ENCODE measurements at regions not wholly inside any gene's neighbourhood (a gene's known extent, or its start where the extent isn't known, plus 50 kb on each side); places are given as distances from the start of the nearest gene placed in this dataset.

GRCh38 chr4:123455360-123455759 lies 58.8 kb downstream of the SPRY1 start:
- DNase-seq: no peak
- Mint-ChIP-seq H3K9me3 (ENCODE audit: insufficient read depth) (no peaks in the 10 kb centered on the region), H3K4me3 (peak overlapping the region; percentile 53), H3K27ac (no peak overlapping the region), H3K27me3 (no peaks in the 10 kb centered on the region), H3K4me1 (peaks cover 37% of the 10 kb centered on the region)
- no peaks in the 10 kb centered on the region for H4K20me1 ChIP-seq (ENCODE audit: control insufficient read depth, insufficient read depth, low read length, poor library complexity, severe bottlenecking)
- peaks cover 0 to 3% (median 0%) of the 10 kb centered on the region in 3 donors for H3K9me3 ChIP-seq (ENCODE audit: control extremely low read depth in 1 of 3, control insufficient read depth in 2 of 3, insufficient read depth in 1 of 3, low read length in 2 of 3)
- POLR2A ChIA-PET: no interaction called here
- peak overlapping the region; percentile 43 for H3K4me2 ChIP-seq (replicated peaks; ENCODE audit: low read depth, low read length, poor library complexity, severe bottlenecking)
- no peak for ATAC-seq (ENCODE audit: low read depth)
- no peak overlapping the region for H2AFZ ChIP-seq (ENCODE audit: insufficient read depth, low read depth, low read length, poor library complexity, severe bottlenecking)
- no peak overlapping the region for H3K27ac ChIP-seq (ENCODE audit: low read length in 2 of 2)
- H3K4me1 ChIP-seq (ENCODE audit: control insufficient read depth in 2 of 2, insufficient read depth in 2 of 2, low read length in 2 of 2): peaks cover 36 to 42% of the 10 kb centered on the region in 2 donors
- 50% methylated on average over 2 of the region's 2 CpGs for WGBS (ENCODE audit: insufficient coverage)
- peak overlapping the region in 1 of 5 experiments; percentile 29 for H3K4me3 ChIP-seq (ENCODE audit: control extremely low read depth in 1 of 5, extremely low read depth in 1 of 5, insufficient read depth in 1 of 5, low read depth in 2 of 5, low read length in 4 of 5)
- CTCF ChIA-PET: interaction anchor here (0.8 to 1.0 kb wide), 2 partner anchors 10 to 34 kb away, joined by 4 read pairs; no protein-coding TSS in a partner anchor
- no peaks in the 10 kb centered on the region for H3K27me3 ChIP-seq (replicated peaks in 1 of 4; ENCODE audit: control extremely low read depth in 1 of 4, control insufficient read depth in 3 of 4, insufficient read depth in 4 of 4, low read length in 3 of 4)
- no peaks in the 10 kb centered on the region for H3K36me3 ChIP-seq (replicated peaks in 1 of 2; ENCODE audit: control extremely low read depth in 1 of 2, control insufficient read depth in 1 of 2, extremely low read depth in 1 of 2, insufficient read depth in 2 of 2, low read length in 1 of 2)
- no peak for TF ChIP-seq CTCF (IDR thresholded peaks at IDR 0.05)
- no peak for TF ChIP-seq EZH2 (IDR thresholded peaks at IDR 0.05; ENCODE audit: borderline replicate concordance, insufficient read depth, low read depth, low read length, poor library complexity, severe bottlenecking)
- intact Hi-C loops (cut with micrococcal nuclease): no loop called here
- no peaks in the 10 kb centered on the region for H3K79me2 ChIP-seq (ENCODE audit: control insufficient read depth, insufficient read depth, low read length)
- H3K9ac ChIP-seq (ENCODE audit: low read length): peak overlapping the region; percentile 26

- H3K4me1 ChIP-seq (ENCODE audit: control insufficient read depth in 2 of 2, insufficient read depth in 2 of 2, low read length in 2 of 2): peaks cover 23 to 24% of the 10 kb centered on the region in 2 donors
- Mint-ChIP-seq H3K27me3 (peaks cover 11% of the 10 kb centered on the region), H3K9me3 (ENCODE audit: insufficient read depth) (no peaks in the 10 kb centered on the region), H3K4me3 (no peak overlapping the region), H3K27ac (no peak overlapping the region), H3K4me1 (peaks cover 27% of the 10 kb centered on the region)
- H3K9me3 ChIP-seq (ENCODE audit: control extremely low read depth in 1 of 3, control insufficient read depth in 2 of 3, insufficient read depth in 1 of 3, low read length in 2 of 3): peaks cover 0 to 3% (median 0%) of the 10 kb centered on the region in 3 donors
- DNase-seq: no peak
- no peaks in the 10 kb centered on the region for H3K79me2 ChIP-seq (ENCODE audit: control insufficient read depth, insufficient read depth, low read length)
- no peak for ATAC-seq (ENCODE audit: low read depth)
- no peaks in the 10 kb centered on the region for H3K36me3 ChIP-seq (replicated peaks in 1 of 2; ENCODE audit: control extremely low read depth in 1 of 2, control insufficient read depth in 1 of 2, extremely low read depth in 1 of 2, insufficient read depth in 2 of 2, low read length in 1 of 2)
- H3K4me3 ChIP-seq (ENCODE audit: control extremely low read depth in 1 of 5, extremely low read depth in 1 of 5, insufficient read depth in 1 of 5, low read depth in 2 of 5, low read length in 4 of 5): no peak overlapping the region
- H3K9ac ChIP-seq (ENCODE audit: low read length): no peak overlapping the region
- TF ChIP-seq EZH2 (IDR thresholded peaks at IDR 0.05; ENCODE audit: borderline replicate concordance, insufficient read depth, low read depth, low read length, poor library complexity, severe bottlenecking) (no peak), CTCF (IDR thresholded peaks at IDR 0.05) (no peak)
- H2AFZ ChIP-seq (ENCODE audit: insufficient read depth, low read depth, low read length, poor library complexity, severe bottlenecking): no peak overlapping the region
- ChIA-PET CTCF (interaction anchor here (1.9 kb wide), 1 partner anchor 10 kb away, joined by 6 read pairs; no protein-coding TSS in a partner anchor), POLR2A (no interaction called here)
- no peak overlapping the region for H3K27ac ChIP-seq (ENCODE audit: low read length in 2 of 2)
- no peaks in the 10 kb centered on the region for H4K20me1 ChIP-seq (ENCODE audit: control insufficient read depth, insufficient read depth, low read length, poor library complexity, severe bottlenecking)
- intact Hi-C loops (cut with micrococcal nuclease): no loop called here
- H3K4me2 ChIP-seq (replicated peaks; ENCODE audit: low read depth, low read length, poor library complexity, severe bottlenecking): no peak overlapping the region
- no CpG with 5 or more reads among the region's 3 CpGs for WGBS (ENCODE audit: insufficient coverage)
- no peaks in the 10 kb centered on the region for H3K27me3 ChIP-seq (replicated peaks in 1 of 4; ENCODE audit: control extremely low read depth in 1 of 4, control insufficient read depth in 3 of 4, insufficient read depth in 4 of 4, low read length in 3 of 4)
Observed at GRCh38 chr4:123462007-123462406, 65.4 kb downstream of the SPRY1 start.

All from B cell (primary cell).